ENCODE measurements at regions not wholly inside any gene's neighbourhood (a gene's known extent, or its start where the extent isn't known, plus 50 kb on each side); places are given as distances from the start of the nearest gene placed in this dataset.
"Not testable (repeated sequence)": the region's sequence is repeated elsewhere in the genome, so short reads cannot be mapped to it uniquely, and the experiment has no call there.

DNA sequence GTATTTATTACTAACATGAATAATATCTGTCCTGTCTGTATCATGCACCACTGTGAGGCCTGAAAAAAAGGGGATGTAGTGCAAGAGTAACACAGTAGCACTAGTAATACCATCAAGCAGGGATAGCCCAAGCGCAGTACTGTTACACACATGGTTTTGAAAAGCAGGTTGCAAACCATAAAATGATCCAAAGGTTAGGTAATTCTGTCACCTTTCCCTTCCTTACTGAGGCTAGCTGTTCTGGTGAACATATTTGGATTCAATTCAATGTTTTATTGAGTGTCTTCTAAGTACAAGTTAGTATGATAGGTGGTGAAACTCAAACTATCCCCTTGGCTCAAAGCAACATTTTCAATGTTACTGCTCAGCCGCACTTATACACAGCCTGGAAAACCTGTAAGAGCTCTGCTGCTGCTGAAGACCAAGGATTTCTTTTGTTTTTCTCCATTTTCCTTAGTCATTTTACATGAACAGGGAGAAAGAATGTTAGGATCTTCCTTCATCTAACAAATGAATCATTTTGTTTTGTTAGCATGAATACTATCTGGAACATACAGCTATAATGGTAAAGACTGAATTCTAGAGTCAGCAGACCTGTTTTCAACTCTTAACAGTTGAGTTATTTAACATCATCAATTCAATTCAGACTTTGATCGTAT lies 102.5 kb upstream of the ITPRID2 start:
- intact Hi-C loops (cut with DNase I; ENCODE audit: low total_unique reads), result no loop called here
- TF ChIP-seq, protein P1, sequence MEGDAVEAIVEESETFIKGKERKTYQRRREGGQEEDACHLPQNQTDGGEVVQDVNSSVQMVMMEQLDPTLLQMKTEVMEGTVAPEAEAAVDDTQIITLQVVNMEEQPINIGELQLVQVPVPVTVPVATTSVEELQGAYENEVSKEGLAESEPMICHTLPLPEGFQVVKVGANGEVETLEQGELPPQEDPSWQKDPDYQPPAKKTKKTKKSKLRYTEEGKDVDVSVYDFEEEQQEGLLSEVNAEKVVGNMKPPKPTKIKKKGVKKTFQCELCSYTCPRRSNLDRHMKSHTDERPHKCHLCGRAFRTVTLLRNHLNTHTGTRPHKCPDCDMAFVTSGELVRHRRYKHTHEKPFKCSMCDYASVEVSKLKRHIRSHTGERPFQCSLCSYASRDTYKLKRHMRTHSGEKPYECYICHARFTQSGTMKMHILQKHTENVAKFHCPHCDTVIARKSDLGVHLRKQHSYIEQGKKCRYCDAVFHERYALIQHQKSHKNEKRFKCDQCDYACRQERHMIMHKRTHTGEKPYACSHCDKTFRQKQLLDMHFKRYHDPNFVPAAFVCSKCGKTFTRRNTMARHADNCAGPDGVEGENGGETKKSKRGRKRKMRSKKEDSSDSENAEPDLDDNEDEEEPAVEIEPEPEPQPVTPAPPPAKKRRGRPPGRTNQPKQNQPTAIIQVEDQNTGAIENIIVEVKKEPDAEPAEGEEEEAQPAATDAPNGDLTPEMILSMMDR (IDR thresholded peaks at IDR 0.05), result no peak
- TF ChIP-seq POLR2AphosphoS5 (IDR thresholded peaks at IDR 0.05) (no peak), POLR2A (IDR thresholded peaks at IDR 0.05) (no peak)
- Histone ChIP-seq H3K27me3 (no peaks in the 10 kb centered on the region), H3K4me1 (no peaks in the 10 kb centered on the region), H3K9me3 (peaks cover 0 to 4% of the 10 kb centered on the region in 2 donors), H3K4me3 (no peak overlapping the region), H3K36me3 (no peaks in the 10 kb centered on the region), H3K27ac (no peak overlapping the region)
- no peak for DNase-seq (ENCODE audit: low spot score in 2 of 2)

DNA sequence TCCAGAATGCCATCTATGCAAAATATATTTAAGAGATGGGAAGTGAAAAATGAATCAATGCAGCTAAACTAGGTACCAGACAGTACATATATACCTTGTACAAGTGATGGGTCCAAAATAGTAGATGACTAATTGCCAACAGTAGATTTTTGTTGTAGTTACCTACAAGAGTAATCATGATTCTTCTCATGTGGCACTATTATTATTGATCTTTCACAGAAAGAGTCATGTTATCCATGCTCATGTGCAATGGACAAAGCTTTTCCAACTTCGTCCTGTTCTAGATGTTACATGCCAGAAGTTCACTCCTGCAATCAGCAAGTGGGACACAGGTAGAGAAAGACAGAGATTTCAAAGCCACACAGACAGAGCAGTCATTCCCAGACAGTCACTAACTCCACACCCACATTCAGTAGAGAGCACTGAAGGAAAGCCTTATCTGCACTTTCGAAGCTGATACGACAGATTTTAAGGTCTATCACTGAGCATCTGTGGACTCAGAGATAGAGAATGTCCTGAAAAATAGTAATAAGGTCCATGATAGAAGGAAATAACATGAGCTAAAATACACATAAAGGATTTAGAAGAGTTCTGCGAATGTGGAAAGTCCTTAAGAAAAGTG lies 101.6 kb upstream of the ITPRID2 start:
- no peaks in the 10 kb centered on the region for H3K4me1 ChIP-seq
- no peaks in the 10 kb centered on the region for H3K27me3 ChIP-seq
- intact Hi-C loops (cut with DNase I; ENCODE audit: low total_unique reads), result no loop called here
- H3K36me3 ChIP-seq, result no peaks in the 10 kb centered on the region
- TF ChIP-seq POLR2A (IDR thresholded peaks at IDR 0.05) (no peak), POLR2AphosphoS5 (IDR thresholded peaks at IDR 0.05) (no peak)
- H3K9me3 ChIP-seq, result peaks cover 0 to 4% of the 10 kb centered on the region in 2 donors
- DNase-seq (ENCODE audit: low spot score in 2 of 2), result no peak
- H3K27ac ChIP-seq, result no peak overlapping the region
- no peak overlapping the region for H3K4me3 ChIP-seq

DNA sequence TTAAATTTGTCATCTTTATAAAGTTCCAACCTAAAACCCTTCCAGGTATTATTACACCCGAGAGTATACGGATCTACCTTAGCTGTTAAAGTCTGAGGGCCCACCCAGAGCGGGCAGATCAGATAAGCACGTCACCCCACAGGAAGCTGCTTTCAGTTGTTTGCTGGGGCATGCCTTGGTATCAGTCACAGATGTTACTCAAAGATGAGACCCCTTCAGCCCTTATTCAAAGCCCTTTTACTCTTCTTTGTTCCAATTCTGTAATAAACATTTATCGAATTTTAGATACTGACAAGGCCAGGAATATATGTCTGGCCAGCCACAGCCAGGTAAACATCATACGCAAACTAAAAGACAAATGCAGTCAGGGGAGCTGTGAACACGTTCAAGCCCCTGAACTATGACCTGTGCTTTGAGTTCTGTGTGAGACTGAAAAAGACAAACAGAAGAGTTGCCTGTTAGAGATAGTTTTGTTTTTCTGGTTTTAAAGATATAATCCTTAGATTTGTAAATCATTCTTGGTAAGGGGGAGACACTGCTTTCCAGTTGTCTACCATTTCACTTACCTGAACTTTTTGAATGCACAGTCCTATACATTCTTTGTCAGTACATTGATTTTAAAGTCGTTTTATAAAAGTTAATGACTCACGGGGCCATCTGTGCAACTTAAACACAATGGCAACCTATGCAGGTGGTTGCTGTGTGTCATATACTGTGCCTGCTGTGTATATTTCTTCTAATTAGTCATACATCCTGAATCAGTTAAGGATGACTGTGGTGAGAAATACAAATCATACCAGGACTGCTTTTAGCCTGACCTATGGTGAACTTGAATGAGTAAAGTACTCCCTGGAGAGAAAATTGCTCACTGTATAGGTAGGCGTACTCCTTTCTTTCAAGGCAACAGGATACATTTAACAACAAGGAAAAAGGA lies 100.5 kb upstream of the ITPRID2 start:
- Histone ChIP-seq H3K4me3 (no peak overlapping the region), H3K36me3 (no peaks in the 10 kb centered on the region), H3K27ac (no peak overlapping the region), H3K4me1 (no peaks in the 10 kb centered on the region), H3K9me3 (peaks cover 0 to 4% of the 10 kb centered on the region in 2 donors), H3K27me3 (no peaks in the 10 kb centered on the region)
- DNase-seq (ENCODE audit: low spot score in 2 of 2), result no peak
- intact Hi-C loops (cut with DNase I; ENCODE audit: low total_unique reads), result no loop called here
- TF ChIP-seq, protein P1 (IDR thresholded peaks at IDR 0.05), result no peak
- no peak for TF ChIP-seq POLR2A (IDR thresholded peaks at IDR 0.05)
- no peak for TF ChIP-seq POLR2AphosphoS5 (IDR thresholded peaks at IDR 0.05)

DNA sequence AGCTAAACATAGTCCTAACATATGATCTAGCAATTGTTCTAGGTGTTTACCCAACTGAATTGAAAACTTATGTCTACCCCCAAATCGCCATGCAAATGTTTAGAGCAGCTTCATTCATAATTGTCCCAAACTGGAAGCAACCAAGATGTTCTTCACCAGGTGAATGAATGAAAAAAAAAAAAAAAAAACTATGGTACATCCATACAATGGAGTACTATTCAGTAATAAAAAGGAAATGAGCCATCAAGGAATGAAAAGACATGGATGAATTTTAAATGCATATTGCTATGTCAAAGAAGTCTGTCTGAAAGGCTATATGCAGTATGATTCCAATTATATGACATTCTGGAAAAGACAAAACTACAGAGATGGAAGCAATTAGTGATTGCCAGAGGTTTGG lies 98.6 kb upstream of the ITPRID2 start:
- Histone ChIP-seq H3K27me3 (no peaks in the 10 kb centered on the region), H3K4me1 (no peaks in the 10 kb centered on the region), H3K36me3 (no peaks in the 10 kb centered on the region), H3K27ac (no peak overlapping the region), H3K4me3 (no peak overlapping the region), H3K9me3 (peaks cover 0 to 4% of the 10 kb centered on the region in 2 donors)
- no peak for DNase-seq (ENCODE audit: low spot score in 2 of 2)
- intact Hi-C loops (cut with DNase I; ENCODE audit: low total_unique reads), result no loop called here
- TF ChIP-seq POLR2A (IDR thresholded peaks at IDR 0.05) (no peak), POLR2AphosphoS5 (IDR thresholded peaks at IDR 0.05) (no peak)
- TF ChIP-seq, protein P1 (IDR thresholded peaks at IDR 0.05), result no peak

DNA sequence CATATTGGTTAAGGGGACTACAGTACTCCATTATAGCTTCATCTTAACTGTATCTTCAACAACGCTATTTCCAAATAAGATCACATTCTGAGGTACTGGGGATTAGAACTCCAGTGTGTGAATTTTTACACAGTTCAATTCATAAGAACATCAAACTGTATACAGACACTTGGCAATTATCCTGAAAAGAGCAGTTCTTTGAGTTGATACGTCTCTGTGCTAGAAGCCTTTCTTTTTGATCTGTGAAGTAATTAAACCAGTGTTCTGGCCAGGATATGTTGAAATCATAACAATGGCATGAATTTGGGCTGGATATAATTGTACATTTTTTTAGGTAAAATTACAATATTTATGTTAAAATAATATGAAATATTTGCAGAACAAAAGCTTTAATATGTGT lies 93.5 kb upstream of the ITPRID2 start:
- Histone ChIP-seq H3K36me3 (no peaks in the 10 kb centered on the region), H3K27ac (no peak overlapping the region), H3K9me3 (no peaks in the 10 kb centered on the region), H3K27me3 (no peaks in the 10 kb centered on the region), H3K4me3 (no peak overlapping the region), H3K4me1 (no peaks in the 10 kb centered on the region)
- intact Hi-C loops (cut with DNase I; ENCODE audit: low total_unique reads), result no loop called here
- TF ChIP-seq POLR2AphosphoS5 (IDR thresholded peaks at IDR 0.05) (no peak), POLR2A (IDR thresholded peaks at IDR 0.05) (no peak)
- TF ChIP-seq, protein P1 (IDR thresholded peaks at IDR 0.05), result no peak
- DNase-seq (ENCODE audit: low spot score in 2 of 2), result no peak

DNA sequence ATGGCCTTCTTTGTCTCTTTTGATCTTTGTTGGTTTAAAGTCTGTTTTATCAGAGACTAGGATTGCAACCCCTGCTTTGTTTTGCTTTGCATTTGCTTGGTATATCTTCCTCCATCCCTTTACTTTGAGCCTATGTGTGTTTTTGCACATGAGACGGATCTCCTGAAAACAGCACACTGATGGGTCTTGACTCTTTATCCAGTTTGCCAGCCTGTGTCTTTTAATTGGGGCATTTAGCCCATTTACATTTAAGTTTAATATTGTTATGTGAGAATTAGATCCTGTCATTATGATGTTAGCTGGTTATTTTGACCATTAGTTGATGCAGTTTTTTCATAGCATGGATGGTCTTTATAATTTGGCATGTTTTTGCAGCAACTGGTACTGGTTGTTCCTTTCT lies 89.2 kb upstream of the ITPRID2 start:
- H3K4me3 ChIP-seq; H3K4me1 ChIP-seq; H3K27ac ChIP-seq; DNase-seq (ENCODE audit: low spot score in 2 of 2); H3K27me3 ChIP-seq; H3K9me3 ChIP-seq; intact Hi-C loops (cut with DNase I; ENCODE audit: low total_unique reads); H3K36me3 ChIP-seq: not testable (repeated sequence)

DNA sequence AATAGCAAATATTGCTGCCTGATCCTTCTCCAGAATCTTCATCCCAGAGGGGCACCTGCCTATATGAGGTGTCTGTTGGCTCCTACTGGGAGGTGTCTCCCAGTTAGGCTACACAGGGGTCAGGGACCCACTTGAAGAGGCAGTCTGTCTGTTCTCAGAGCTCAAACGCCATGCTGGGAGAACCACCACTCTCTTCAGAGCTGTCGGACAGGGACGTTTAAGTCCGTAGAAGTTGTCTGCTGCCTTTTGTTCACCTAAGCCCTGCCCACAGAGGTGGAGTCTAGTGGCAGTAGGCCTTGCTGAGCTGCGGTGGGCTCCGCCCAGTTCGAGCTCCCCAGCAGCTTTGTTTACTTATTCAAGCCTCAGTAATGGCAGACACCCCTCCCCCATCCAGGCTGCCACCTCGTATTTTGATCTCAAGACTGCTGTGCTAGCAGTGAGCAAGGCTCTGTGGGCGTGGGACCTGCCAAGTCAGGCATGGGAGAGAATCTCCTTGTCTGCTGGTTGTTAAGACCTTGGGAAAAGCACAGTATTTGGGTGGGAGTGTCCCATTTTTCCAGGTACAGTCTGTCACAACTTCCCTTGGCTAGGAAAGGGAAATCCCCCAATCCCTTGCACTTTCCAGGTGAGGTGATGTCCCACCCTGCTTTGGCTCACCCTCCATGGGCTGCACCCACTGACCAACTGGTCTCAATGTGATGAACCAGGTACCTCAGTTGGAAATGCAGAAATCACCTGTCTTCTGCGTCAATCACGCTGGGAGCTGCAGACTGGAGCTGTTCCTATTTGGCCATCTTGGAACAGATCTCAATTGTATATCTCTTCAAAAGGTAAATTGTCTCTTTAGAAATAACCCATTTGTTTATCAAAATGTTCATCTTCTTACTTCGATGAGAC lies 87.4 kb upstream of the ITPRID2 start:
- H3K4me3 ChIP-seq; DNase-seq (ENCODE audit: low spot score in 2 of 2); H3K4me1 ChIP-seq; H3K27ac ChIP-seq; H3K27me3 ChIP-seq; H3K9me3 ChIP-seq; H3K36me3 ChIP-seq; intact Hi-C loops (cut with DNase I; ENCODE audit: low total_unique reads): not testable (repeated sequence)
